HFFc6 (cell line): ENCODE measurements at regions not wholly inside any gene's neighbourhood (a gene's known extent, or its start where the extent isn't known, plus 50 kb on each side); places are given as distances from the start of the nearest gene placed in this dataset.

ENCODE experiments used
- DNase-seq: peaks from one replicate; pipeline ENCODE4 v3.0.0-alpha.2; 2018
- H3K27ac Mint-ChIP-seq: 2 replicates; pipeline ENCODE4 v1.8.0; 2020; ENCODE audit warnings: mild to moderate bottlenecking, mixed read lengths
- H3K27me3 Mint-ChIP-seq: 2 replicates; pipeline ENCODE4 v1.8.0; 2021; ENCODE audit warnings: mild to moderate bottlenecking, moderate library complexity, mixed read lengths; ENCODE audit not compliant: insufficient read depth
- H3K36me3 Mint-ChIP-seq: 2 replicates; pipeline ENCODE4 v1.8.0; 2021; ENCODE audit warnings: low read depth, mixed read lengths
- H3K4me1 Mint-ChIP-seq: 2 replicates; pipeline ENCODE4 v1.8.0; 2020; ENCODE audit warnings: low read depth, mixed read lengths
- H3K4me3 Mint-ChIP-seq: 2 replicates; pipeline ENCODE4 v1.8.0; 2020; ENCODE audit warnings: mild to moderate bottlenecking, moderate library complexity, mixed read lengths
- H3K9me3 Mint-ChIP-seq: 2 replicates; pipeline ENCODE4 v1.8.0; 2020; ENCODE audit warnings: mild to moderate bottlenecking, mixed read lengths
- TF ChIP-seq, protein P1 (sequence below): fragments of 200-600 bp; sonication (generic); IDR thresholded peaks from 2 replicates; pipeline ENCODE4 v1.5.0; 2021; ENCODE audit warnings: antibody characterized with exemption, mild to moderate bottlenecking

DNA sequence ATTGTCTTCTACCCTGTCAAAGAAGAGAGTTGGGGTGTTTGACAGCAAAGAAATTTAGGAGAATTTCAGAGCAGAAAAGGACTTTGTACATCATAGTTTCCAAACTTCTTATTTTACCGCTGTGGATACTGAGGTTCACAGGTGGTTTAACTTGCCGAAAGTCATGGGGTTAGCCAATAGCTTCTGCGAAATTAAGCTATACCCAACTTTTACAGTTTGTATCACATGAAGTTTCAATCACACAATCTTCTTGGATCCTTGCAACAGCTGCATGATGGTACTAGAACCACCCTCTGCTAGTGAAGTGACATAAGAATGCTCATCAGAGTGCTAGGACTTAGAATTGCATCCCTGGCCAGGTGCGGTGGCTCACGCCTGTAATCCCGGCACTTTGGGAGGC, 345.5 kb downstream of the CD83 start:
- TF ChIP-seq, protein P1, sequence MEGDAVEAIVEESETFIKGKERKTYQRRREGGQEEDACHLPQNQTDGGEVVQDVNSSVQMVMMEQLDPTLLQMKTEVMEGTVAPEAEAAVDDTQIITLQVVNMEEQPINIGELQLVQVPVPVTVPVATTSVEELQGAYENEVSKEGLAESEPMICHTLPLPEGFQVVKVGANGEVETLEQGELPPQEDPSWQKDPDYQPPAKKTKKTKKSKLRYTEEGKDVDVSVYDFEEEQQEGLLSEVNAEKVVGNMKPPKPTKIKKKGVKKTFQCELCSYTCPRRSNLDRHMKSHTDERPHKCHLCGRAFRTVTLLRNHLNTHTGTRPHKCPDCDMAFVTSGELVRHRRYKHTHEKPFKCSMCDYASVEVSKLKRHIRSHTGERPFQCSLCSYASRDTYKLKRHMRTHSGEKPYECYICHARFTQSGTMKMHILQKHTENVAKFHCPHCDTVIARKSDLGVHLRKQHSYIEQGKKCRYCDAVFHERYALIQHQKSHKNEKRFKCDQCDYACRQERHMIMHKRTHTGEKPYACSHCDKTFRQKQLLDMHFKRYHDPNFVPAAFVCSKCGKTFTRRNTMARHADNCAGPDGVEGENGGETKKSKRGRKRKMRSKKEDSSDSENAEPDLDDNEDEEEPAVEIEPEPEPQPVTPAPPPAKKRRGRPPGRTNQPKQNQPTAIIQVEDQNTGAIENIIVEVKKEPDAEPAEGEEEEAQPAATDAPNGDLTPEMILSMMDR, result no peak
- no peak overlapping the region for H3K27ac Mint-ChIP-seq
- no peak overlapping the region for H3K4me3 Mint-ChIP-seq
- DNase-seq, result no peak
- peaks cover 2% of the 10 kb centered on the region for H3K27me3 Mint-ChIP-seq
- H3K9me3 Mint-ChIP-seq, result no peaks in the 10 kb centered on the region
- H3K4me1 Mint-ChIP-seq, result peaks cover 45% of the 10 kb centered on the region
- no peaks in the 10 kb centered on the region for H3K36me3 Mint-ChIP-seq

DNA sequence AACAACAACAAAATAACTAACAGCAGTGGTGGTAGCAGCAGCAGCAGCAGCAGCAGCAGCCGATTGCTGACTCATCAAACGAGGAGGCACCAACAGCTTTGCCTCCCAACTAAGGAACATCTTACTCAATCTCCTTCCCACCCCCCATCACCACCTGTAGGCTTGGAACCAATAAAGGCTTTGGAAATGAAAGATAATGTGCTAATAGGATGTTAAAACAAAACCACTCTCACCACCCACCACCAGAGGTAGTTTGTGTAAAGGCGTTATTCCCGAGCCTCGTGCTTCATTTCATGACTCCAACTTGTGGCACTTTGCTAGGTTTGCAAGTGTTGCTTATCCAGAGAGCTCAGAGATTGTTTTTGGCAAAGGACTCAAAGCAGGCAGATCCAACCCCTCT, 346.5 kb downstream of the CD83 start:
- TF ChIP-seq, protein P1, result no peak
- Mint-ChIP-seq H3K27ac (no peak overlapping the region), H3K9me3 (no peaks in the 10 kb centered on the region), H3K4me3 (no peak overlapping the region), H3K4me1 (peaks cover 44% of the 10 kb centered on the region), H3K36me3 (no peaks in the 10 kb centered on the region; the same call in 1 of the 2 replicates), H3K27me3 (peaks cover 2% of the 10 kb centered on the region)
- no peak for DNase-seq

DNA sequence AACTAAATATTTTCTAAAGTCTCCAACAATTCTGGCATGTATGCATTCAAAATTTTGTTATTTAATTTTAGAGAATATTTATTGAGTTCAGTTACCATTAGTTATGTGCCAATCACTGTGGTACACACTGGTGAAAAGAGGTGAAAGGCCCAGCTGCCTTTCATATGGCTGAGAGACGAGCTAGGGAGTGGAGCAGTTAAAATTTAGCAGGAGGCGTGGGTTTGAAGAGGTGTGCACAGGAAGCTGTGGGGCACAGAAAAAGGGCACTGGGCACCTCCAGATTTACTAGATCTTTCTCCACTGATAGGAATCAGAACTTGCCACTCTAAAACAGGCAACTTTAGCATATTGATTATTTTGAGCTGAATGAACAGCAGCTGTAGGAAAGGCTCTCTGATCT, 347.1 kb downstream of the CD83 start:
- Mint-ChIP-seq H3K4me1 (peaks cover 38% of the 10 kb centered on the region), H3K36me3 (peaks cover 4% of the 10 kb centered on the region; the same call in 1 of the 2 replicates), H3K27ac (no peak overlapping the region)

DNA sequence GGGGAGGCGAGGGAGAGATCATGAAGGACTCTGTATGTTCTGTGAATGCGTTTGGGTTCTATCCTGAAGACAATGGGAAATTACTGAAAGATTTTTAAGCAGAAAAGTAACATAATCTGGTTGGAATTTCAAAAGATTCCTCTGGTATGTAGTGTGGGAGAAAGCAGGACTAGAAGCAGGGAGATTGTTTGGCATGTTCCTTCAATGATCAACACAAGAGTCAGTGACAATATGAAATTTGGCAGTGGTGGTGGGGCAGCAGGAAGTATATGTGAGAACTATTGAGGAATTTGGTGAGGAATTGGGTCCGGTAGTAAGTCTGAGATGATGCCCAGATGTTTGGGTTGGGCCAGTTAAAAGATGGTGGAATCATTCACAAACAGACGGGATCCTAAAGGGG, 348.7 kb downstream of the CD83 start:
- Mint-ChIP-seq H3K4me1 (peaks cover 35% of the 10 kb centered on the region), H3K27ac (no peak overlapping the region), H3K9me3 (no peaks in the 10 kb centered on the region), H3K4me3 (no peak overlapping the region), H3K36me3 (peaks cover 4% of the 10 kb centered on the region; the same call in 1 of the 2 replicates), H3K27me3 (no peaks in the 10 kb centered on the region)
- TF ChIP-seq, protein P1, result no peak
- DNase-seq, result no peak

More for the DNA sequence above, 347.1 kb downstream of the CD83 start:
- Mint-ChIP-seq H3K4me3 (no peak overlapping the region), H3K27me3 (peaks cover 2% of the 10 kb centered on the region), H3K9me3 (no peaks in the 10 kb centered on the region)
- DNase-seq, result no peak
- TF ChIP-seq, protein P1, result no peak

DNA sequence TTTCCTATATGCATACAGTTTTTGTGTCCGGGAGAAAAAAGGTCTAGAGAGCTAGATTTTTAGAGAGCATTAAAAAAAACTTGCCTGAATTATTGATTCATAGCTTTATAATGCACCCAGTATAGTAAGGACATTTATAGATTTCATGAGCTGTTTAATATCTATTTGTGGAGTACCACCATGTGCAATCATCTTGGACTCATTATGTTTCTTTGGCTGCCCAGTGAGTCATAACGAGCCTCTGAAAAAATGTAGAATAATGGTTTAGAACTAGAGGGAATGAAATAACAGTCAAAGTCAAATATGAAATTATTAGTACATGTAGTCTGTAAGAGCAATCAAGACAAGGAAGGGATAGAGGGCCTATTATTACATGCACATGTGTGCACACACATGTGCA, 350.0 kb downstream of the CD83 start:
- peaks cover 36% of the 10 kb centered on the region for H3K4me1 Mint-ChIP-seq
- H3K4me3 Mint-ChIP-seq, result peak overlapping the region; percentile 34
- H3K36me3 Mint-ChIP-seq, result peaks cover 4% of the 10 kb centered on the region; the same call in 1 of the 2 replicates
- peak; percentile 58 for DNase-seq
- H3K27ac Mint-ChIP-seq, result peak overlapping the region; percentile 20; the same call in 1 of the 2 replicates
- TF ChIP-seq, protein P1, result no peak
- H3K9me3 Mint-ChIP-seq, result no peaks in the 10 kb centered on the region
- no peaks in the 10 kb centered on the region for H3K27me3 Mint-ChIP-seq
